ENCODE measurements at regions not wholly inside any gene's neighbourhood (a gene's known extent, or its start where the extent isn't known, plus 50 kb on each side); places are given as distances from the start of the nearest gene placed in this dataset.
A peak's percentile ranks its signal among the peaks of the same experiment; 100 is the strongest.

DNA sequence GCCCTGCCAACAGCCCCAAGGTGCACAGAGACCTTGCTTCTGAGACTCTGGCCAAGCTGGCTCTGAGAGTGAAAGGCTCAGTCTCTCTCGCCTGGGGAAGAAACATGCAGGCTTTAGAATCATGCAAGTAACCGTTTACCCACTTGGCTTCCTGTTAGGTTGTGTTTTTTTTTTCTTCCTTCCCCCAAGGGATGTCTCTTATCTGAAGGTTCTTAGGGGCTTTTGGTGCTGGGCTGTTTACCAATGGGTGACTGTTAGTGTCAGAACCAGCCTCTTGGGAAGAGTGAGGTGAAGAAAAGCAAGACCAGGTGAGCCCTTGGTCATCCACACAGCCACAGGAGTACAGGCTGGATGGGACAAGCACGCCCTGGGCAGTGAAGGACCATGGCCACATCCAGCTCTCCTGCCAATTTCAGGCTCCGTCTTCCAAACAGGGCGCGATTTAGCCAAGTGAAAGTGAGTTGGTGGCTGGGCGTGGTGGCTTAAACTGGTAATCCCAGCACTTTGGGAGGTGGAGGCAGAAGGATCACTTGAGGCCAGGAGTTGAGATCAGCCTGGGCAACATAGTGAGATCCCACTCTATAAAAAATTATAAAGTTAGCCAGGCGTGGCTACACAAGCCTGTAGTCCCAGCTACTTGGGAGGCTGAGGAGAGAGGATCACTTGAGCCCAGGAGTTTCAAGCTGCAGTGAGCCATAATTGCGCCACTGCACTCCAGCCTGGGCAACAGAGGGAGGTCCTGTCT is 76.3 kb upstream of the CUX1 start:
- POLR2A ChIA-PET = no interaction called here
- no peak for DNase-seq (ENCODE audit: low read depth, low spot score)
- TF ChIP-seq, protein P1, sequence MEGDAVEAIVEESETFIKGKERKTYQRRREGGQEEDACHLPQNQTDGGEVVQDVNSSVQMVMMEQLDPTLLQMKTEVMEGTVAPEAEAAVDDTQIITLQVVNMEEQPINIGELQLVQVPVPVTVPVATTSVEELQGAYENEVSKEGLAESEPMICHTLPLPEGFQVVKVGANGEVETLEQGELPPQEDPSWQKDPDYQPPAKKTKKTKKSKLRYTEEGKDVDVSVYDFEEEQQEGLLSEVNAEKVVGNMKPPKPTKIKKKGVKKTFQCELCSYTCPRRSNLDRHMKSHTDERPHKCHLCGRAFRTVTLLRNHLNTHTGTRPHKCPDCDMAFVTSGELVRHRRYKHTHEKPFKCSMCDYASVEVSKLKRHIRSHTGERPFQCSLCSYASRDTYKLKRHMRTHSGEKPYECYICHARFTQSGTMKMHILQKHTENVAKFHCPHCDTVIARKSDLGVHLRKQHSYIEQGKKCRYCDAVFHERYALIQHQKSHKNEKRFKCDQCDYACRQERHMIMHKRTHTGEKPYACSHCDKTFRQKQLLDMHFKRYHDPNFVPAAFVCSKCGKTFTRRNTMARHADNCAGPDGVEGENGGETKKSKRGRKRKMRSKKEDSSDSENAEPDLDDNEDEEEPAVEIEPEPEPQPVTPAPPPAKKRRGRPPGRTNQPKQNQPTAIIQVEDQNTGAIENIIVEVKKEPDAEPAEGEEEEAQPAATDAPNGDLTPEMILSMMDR (IDR thresholded peaks at IDR 0.05; ENCODE audit: insufficient read depth, low read length, missing control alignments) = no peak
- H3K4me3 ChIP-seq (ENCODE audit: low read depth, low read length) = no peak overlapping the region
- CTCF ChIA-PET = interaction anchor here (1.5 kb wide), 1 partner anchor 10 kb away, joined by 3 read pairs; no protein-coding TSS in a partner anchor

DNA sequence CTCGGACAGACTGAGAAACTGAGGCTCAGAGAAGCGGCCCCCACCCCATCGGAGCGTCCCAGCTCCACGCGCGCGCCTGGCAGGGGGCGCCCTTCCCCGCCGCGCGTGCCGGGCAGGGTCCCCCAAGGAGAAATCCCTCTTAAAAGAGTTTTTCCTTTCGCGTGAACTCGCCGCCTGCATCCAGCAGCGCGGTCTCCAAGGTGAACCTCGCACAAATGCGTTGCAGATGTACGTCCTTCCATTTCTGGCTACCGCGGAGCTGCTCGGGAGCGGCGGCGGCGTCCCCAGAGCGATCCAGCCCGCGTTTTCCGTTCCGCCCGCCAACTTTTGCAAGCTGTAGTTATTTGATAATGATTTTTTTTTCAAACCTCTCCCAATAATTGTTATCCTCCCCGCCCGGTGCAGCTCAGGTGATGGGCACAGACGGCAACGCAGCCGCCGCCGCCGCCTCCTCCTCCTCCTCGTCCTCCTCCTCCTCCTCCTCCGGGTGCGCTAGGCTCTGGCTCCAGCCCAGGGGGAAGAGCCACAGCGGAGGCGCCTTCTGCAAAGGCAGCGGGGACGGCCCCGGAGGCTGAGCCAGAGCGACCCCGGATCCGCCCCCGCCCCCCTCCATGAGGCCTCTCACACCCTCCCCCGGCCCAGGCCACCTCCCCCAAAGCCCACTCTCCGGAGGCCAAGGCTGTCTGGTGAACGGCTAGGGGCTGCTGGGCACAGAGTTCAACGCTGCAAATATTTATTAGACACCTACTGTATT is 74.0 kb upstream of the CUX1 start:
- TF ChIP-seq, protein P1 (IDR thresholded peaks at IDR 0.05; ENCODE audit: insufficient read depth, low read length, missing control alignments) = peak; percentile 47
- ChIA-PET CTCF (interaction anchor here (0.8 to 2.9 kb wide), 12 partner anchors 10 to 494 kb away, joined by 3 to 26 read pairs (median 4); no protein-coding TSS in a partner anchor), POLR2A (interaction anchor here (0.6 kb wide), 1 partner anchor 12 kb away, joined by 3 read pairs; no protein-coding TSS in a partner anchor)
- H3K4me3 ChIP-seq (ENCODE audit: low read depth, low read length) = peak overlapping the region; percentile 54
- DNase-seq (ENCODE audit: low read depth, low spot score) = no peak

DNA sequence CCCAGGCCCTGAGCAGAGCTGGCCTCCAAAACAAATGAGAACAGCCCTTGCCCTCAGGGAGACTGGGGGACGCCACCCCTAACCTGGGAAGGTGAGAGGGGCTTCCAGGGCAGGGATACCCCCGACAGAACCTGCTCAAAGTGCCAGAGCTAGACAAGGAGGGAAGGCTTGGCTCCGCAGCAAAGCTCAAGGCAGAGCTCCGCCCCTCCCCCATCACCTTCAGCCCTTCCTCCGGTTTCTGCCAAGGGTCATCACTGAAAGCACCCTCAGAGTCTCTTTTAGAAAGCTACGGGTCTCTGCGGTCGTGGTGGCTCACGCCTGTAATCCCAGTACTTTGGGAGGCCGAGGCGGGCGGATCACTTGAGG is 73.4 kb upstream of the CUX1 start:
- ChIA-PET CTCF (interaction anchor here (0.8 to 2.9 kb wide), 12 partner anchors 9 to 493 kb away, joined by 3 to 26 read pairs (median 4); no protein-coding TSS in a partner anchor), POLR2A (no interaction called here)
- no peak overlapping the region for H3K4me3 ChIP-seq (ENCODE audit: low read depth, low read length)
- TF ChIP-seq, protein P1 (IDR thresholded peaks at IDR 0.05; ENCODE audit: insufficient read depth, low read length, missing control alignments) = no peak
- no peak for DNase-seq (ENCODE audit: low read depth, low spot score)

DNA sequence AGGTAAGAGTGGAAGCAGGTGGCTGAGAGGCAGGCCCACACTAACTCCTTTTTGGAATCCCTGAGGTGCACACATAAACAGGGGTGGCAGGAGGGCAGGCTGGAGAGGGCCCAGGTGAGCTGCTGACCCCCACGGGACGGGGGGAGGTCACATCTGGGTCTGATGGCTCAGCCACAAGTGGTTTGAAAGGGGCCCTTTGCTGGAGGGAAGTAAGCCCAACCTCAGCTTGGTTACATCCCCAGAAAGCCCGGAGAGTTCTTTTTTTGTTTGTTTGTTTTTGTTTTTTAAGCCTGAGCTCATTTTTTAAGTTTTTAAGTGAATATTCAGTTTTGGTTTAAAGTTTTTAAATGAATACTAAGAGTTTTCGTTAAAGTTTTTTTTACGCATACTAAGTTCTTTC is 72.8 kb upstream of the CUX1 start:
- no peak for DNase-seq (ENCODE audit: low read depth, low spot score)
- H3K4me3 ChIP-seq (ENCODE audit: low read depth, low read length) = no peak overlapping the region
- TF ChIP-seq, protein P1 (IDR thresholded peaks at IDR 0.05; ENCODE audit: insufficient read depth, low read length, missing control alignments) = no peak
- ChIA-PET CTCF (interaction anchor here (1.0 to 2.9 kb wide), 7 partner anchors 11 to 142 kb away, joined by 3 to 26 read pairs (median 4); no protein-coding TSS in a partner anchor), POLR2A (no interaction called here)

DNA sequence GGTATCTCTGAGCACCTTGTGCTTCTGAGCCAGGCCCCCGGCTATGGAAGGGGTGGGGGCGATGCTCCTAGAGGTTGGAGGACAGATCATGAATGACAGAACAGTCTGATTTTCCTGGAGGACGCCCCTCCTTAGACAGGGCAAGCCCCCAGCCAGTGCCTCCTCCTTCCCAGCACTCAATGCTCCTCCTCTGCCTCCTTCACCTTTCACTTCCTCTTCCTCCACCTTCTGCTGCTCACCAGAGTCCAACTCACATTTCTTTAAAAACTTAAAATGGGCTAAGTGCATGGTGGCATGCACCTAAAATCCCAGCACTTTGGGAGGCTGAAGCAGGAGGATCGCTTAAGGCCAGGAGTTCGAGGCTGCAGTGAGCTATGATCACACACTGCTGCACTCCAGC is 71.1 kb upstream of the CUX1 start:
- TF ChIP-seq, protein P1 (IDR thresholded peaks at IDR 0.05; ENCODE audit: insufficient read depth, low read length, missing control alignments) = no peak
- no peak overlapping the region for H3K4me3 ChIP-seq (ENCODE audit: low read depth, low read length)
- POLR2A ChIA-PET = no interaction called here
- CTCF ChIA-PET = no interaction called here
- DNase-seq (ENCODE audit: low read depth, low spot score) = no peak
